HG02623 (cell line): ENCODE measurements at regions not wholly inside any gene's neighbourhood (a gene's known extent, or its start where the extent isn't known, plus 50 kb on each side); places are given as distances from the start of the nearest gene placed in this dataset.

Experiments
- ATAC-seq: cut with Tn5 transposase; IDR thresholded peaks from one replicate; pipeline ENCODE4 v1.9.1; 2021; ENCODE audit warnings: moderate library complexity; ENCODE audit not compliant: unreplicated experiment

- no peak for ATAC-seq
Measured at GRCh38 chrX:5117816-5118215, 1110.9 kb downstream of the NLGN4X start.

- no peak for ATAC-seq
Measured at GRCh38 chrX:5113128-5113527, 1115.5 kb downstream of the NLGN4X start.

GRCh38 chrX:5100004-5100403 is 1128.7 kb downstream of the NLGN4X start:
- ATAC-seq, result no peak

DNA sequence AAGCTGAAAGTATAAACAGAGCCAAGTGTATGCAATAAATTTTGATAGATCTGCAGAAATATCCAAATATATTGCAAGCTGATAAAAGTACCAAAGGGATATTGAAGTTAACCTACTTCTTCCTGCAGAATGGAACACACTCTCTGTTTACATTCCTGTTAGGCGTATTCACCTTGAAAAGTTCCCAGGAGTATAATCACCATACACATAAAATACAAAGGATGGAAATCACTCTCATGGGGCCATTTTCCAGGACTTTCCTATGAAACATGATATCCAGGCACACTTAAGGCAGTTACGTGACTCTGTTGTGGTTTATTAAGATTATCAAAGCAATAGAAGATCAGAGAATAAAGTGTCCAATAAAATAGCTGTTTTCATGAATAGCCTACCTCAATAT is 1142.3 kb downstream of the NLGN4X start:
- no peak for ATAC-seq

- ATAC-seq, result no peak
Measured at GRCh38 chrX:5084279-5084678, 1144.4 kb downstream of the NLGN4X start.

- ATAC-seq, result no peak
Measured at GRCh38 chrX:5082705-5083104, 1146.0 kb downstream of the NLGN4X start.

GRCh38 chrX:5080791-5081190 is 1147.9 kb downstream of the NLGN4X start:
- ATAC-seq, result no peak

DNA sequence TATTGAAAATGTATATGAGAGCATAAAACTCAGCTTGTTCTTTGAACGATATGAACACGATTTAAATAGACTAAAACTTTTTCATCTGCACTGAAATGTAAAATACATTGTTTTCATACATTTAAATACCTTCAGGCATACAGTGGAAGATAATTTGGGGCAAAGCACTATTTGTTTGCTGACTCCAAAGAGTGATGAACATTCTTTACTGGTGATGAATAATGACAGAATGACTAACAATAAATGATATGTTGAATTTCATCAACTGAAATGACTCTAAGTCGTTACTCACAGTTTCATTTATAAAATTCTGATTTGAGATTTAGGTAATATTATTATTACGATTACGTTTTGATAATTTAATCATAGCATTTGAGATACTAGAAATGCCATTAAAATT is 1160.1 kb downstream of the NLGN4X start:
- ATAC-seq, result no peak

DNA sequence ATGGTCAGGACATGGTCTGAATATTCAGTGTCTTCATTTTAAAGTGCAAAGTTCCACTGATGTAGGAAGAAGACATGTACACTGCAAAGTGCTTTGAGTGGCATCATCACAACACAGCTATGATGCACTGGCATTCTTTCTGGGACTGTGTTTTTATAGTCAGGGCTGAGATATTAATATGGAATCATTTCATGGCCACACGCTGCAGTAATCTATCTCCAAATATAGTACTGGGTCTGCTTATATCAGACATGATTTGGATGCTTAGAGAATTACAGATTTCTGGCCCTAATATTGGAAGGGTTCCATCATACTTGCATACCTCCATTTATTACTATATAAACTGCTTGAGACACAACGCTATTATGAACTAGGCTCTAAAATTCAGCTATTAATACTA is 1170.9 kb downstream of the NLGN4X start:
- no peak for ATAC-seq

- no peak for ATAC-seq
Measured at GRCh38 chrX:5054852-5055251, 1173.8 kb downstream of the NLGN4X start.

DNA sequence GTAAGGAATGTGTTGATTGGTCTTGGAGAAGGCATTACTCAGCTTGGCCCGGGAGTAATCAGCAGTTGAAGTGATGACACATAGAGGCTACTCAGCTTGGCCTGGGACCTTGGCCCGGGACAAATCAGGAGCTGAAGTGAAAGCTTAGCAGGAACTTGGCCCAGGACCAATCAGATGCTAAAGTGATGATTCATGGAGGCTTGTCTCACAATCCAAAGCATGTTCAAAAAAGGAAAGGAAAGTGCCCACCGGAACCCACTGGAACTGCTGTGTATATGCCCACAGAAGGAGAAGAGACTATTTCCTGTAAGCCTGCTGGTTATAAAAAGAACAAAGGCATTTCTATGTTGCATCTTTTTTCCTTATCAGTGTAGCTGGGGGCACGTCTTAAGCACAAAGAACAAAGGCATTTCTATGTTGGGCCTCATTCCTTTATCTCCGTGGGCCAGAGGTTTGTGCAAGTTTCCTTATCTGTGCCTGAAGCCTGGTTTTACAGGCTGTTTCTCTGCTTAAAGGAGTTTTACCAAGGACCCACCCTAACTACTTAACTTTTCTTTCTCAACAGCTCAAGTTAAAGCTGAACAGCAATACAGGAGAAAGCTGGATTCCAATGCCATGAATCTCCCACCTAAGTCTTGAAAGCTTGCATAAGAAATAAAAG is 1176.7 kb downstream of the NLGN4X start:
- no peak for ATAC-seq

DNA sequence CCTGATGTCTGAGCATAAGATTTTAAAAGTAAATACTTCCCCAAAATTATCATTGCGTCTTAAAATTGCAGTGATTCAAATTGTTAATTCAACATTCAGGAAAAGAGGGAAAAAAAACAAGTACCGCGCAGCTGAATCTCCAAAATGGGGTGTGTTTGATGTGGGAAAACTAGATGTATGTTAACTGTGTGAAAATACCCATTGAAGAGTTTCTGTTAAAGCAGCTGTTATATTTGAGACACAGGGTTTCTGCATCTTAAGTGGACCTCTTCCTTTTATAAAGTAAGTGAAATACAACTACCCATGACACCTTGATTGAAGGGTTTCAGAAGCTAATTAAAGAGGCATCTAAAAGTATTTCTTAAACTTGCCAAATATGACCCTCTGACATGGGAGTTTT is 1186.1 kb downstream of the NLGN4X start:
- ATAC-seq, result no peak

- ATAC-seq, result no peak
Measured at GRCh38 chrX:5031792-5032191, 1196.9 kb downstream of the NLGN4X start.

DNA sequence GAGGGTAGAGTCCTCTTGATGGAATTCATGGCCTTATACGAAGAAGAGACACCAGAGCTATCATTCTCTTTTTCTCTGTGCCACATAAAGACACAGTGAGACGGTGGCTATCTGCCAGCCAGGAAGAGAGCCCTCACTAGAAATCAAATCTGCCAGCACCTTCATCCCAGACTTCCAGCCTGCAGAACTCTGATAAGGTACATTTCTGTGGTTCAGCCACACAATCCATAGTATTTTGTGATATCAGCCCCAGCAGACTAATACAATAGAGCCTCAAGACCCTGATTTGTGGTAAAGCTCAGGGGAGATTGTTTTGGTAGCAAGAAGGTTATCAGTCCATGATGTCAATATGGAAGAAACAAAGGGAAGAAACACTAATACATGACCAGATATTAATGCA is 1213.2 kb downstream of the NLGN4X start:
- no peak for ATAC-seq

DNA sequence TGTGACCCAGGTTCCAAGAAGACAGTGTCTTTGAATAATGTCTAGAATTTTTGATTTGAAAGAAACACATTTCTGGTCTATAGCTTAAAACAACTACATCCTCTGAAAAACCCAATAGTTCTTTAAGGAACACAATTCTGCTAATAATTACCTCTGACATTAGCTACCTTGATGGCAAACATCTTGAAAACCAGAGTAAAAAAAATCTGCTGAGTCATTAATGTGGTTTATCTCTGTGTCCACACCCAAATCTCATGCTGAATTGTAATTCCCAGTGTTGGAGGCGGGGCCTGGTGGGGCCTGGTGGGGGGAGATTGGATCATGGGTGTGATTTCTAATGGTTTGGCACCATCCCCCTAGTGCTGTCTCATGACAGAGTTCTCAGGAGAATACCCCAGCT is 1233.8 kb downstream of the NLGN4X start:
- ATAC-seq, result no peak

- ATAC-seq, result no peak
Measured at GRCh38 chrX:4978613-4979012, 1250.1 kb downstream of the NLGN4X start.

- no peak for ATAC-seq
Measured at GRCh38 chrX:4971646-4972045, 1257.0 kb downstream of the NLGN4X start.

DNA sequence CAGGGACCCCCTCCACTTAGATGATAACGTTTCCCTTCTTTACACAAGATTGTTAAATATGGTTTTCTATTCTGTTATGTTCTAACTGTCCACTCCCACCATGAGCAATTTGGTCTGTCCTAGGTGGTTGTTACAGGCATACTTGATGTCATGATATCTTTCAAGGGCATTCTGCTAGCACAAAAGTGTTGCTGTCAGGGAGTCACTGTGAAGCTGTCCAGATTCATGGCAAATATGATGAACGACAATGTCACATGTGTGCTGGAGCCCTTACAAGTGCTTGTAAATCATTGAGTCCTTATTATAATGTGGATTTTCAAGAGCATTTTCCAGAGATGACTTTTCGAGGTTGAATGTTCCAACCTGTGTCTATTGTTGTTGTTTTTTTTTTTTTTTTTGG is 1250.7 kb upstream of the PRKX start:
- no peak for ATAC-seq

DNA sequence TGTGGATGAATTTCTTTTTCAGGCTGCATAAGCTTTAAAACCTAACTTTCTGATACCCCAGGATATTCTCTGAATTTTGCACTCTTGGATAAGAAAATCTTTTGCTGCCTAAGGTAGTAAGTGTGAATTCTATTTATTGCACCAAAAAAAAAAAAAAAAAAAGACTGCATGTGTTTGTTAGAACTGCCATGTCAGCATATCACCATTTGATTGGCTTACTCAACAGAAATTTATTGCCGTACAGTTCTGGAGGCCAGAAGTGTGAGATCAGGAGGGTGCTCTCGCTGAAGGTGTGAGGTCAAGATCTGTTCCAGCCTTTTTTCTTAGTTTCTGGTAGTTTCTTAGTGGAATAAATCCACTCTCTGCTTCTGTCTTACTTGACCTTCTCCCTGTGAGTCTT is 1250.0 kb upstream of the PRKX start:
- no peak for ATAC-seq

DNA sequence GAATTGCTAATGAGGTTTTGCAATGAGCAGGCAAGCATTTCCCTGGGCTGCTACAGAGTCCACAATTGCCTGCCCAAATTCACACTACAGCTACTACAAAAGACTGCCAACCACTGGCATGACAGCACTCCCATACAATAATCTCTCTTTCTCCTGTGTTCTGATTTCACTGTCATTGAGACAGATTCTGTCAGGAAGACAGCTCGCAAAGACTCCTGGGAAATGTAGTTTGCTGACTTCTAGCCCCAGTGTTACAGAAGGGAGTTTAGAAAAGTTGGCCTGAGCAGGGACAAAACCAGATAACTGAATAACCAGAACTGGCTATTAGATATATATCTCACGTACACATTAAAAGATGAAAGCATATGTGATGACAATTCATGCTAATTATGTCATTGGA is 1231.3 kb upstream of the PRKX start:
- ATAC-seq, result no peak

- no peak for ATAC-seq
Measured at GRCh38 chrX:4936315-4936714, 1222.9 kb upstream of the PRKX start.

GRCh38 chrX:4935846-4936245 is 1222.4 kb upstream of the PRKX start:
- ATAC-seq, result peak; percentile 82

- ATAC-seq, result peak; percentile 5
Measured at GRCh38 chrX:4935401-4935800, 1222.0 kb upstream of the PRKX start.
